ENCODE measurements at regions not wholly inside any gene's neighbourhood (a gene's known extent, or its start where the extent isn't known, plus 50 kb on each side); places are given as distances from the start of the nearest gene placed in this dataset.

GRCh38 chr5:18098691-18099090 is 464.4 kb downstream of the TAF11L14 start:
- in situ Hi-C loops (cut with HindIII; ENCODE audit: low pct_unique_long_range_greater_than_20kb, low sequenced_read_pairs) = no loop called here
- no peak for DNase-seq (ENCODE audit: low read depth in 1 of 2, low spot score in 1 of 2)
- no peak for TF ChIP-seq JUND (IDR thresholded peaks at IDR 0.05; ENCODE audit: low read depth)

GRCh38 chr5:18099261-18099660 is 465.0 kb downstream of the TAF11L14 start:
- in situ Hi-C loops (cut with HindIII; ENCODE audit: low pct_unique_long_range_greater_than_20kb, low sequenced_read_pairs) = no loop called here
- no peak for DNase-seq (ENCODE audit: low read depth in 1 of 2, low spot score in 1 of 2)
- TF ChIP-seq JUND (IDR thresholded peaks at IDR 0.05; ENCODE audit: low read depth) = no peak

DNA sequence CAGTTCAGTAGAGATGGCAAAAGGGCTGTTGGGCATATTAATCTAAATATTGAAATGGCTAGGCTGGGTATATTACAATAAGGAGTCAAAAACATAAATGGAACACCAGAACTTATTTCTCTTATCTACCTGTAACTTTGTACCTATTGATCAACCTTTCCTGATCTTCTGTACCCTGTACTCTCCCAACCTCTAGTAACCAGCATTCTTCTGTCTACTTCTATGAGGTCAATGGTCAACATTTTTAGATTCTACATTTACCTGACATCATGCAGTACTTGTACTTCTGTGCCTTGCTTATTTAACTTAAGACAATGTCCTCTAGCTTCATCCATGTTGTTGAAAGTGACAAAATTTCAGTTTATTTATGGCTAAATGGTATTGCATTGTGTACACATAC is 467.3 kb downstream of the TAF11L14 start:
- DNase-seq (ENCODE audit: low read depth in 1 of 2, low spot score in 1 of 2) = no peak
- in situ Hi-C loops (cut with HindIII; ENCODE audit: low pct_unique_long_range_greater_than_20kb, low sequenced_read_pairs) = no loop called here
- TF ChIP-seq JUND (IDR thresholded peaks at IDR 0.05; ENCODE audit: low read depth) = no peak

- no peak for TF ChIP-seq JUND (IDR thresholded peaks at IDR 0.05; ENCODE audit: low read depth)
- in situ Hi-C loops (cut with HindIII; ENCODE audit: low pct_unique_long_range_greater_than_20kb, low sequenced_read_pairs) = no loop called here
- no peak for DNase-seq (ENCODE audit: low read depth in 1 of 2, low spot score in 1 of 2)
Measured at GRCh38 chr5:18102733-18103132, 468.5 kb downstream of the TAF11L14 start.

GRCh38 chr5:18105449-18105848 is 471.2 kb downstream of the TAF11L14 start:
- TF ChIP-seq JUND (IDR thresholded peaks at IDR 0.05; ENCODE audit: low read depth) = no peak
- DNase-seq (ENCODE audit: low read depth in 1 of 2, low spot score in 1 of 2) = no peak
- in situ Hi-C loops (cut with HindIII; ENCODE audit: low pct_unique_long_range_greater_than_20kb, low sequenced_read_pairs) = no loop called here

DNA sequence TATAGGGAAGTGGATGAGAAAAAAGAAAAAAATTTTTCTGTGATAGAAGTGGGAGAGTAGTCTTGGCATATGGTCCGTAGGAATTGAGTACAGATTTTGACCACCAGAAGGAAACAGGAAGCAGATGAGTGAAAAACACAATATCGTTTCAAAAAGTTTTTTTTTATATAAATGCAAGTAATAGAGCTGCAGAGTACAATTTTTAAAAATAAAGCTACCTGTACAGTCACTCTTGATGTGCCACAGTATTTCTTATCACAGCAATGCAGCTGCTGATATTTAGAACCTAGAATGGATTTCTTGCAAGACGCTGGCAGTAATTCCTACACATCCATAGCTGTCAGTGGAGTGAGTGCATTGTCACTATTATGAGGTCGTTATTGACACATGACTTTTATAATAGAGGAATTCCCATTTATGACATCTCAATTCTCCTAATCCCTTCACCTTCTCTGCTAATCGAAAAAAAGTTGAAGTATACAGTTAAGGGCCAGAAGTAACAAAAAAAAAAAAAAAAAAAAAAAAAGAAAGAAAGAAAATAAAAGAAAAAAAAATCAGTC is 477.7 kb downstream of the TAF11L14 start:
- no peak for DNase-seq (ENCODE audit: low read depth in 1 of 2, low spot score in 1 of 2)
- no peak for TF ChIP-seq JUND (IDR thresholded peaks at IDR 0.05; ENCODE audit: low read depth)
- in situ Hi-C loops (cut with HindIII; ENCODE audit: low pct_unique_long_range_greater_than_20kb, low sequenced_read_pairs) = no loop called here

GRCh38 chr5:18113721-18114120 is 479.5 kb downstream of the TAF11L14 start:
- TF ChIP-seq JUND (IDR thresholded peaks at IDR 0.05; ENCODE audit: low read depth) = no peak
- DNase-seq (ENCODE audit: low read depth in 1 of 2, low spot score in 1 of 2) = peak in 1 of 2 experiments; percentile 57
- in situ Hi-C loops (cut with HindIII; ENCODE audit: low pct_unique_long_range_greater_than_20kb, low sequenced_read_pairs) = no loop called here

DNA sequence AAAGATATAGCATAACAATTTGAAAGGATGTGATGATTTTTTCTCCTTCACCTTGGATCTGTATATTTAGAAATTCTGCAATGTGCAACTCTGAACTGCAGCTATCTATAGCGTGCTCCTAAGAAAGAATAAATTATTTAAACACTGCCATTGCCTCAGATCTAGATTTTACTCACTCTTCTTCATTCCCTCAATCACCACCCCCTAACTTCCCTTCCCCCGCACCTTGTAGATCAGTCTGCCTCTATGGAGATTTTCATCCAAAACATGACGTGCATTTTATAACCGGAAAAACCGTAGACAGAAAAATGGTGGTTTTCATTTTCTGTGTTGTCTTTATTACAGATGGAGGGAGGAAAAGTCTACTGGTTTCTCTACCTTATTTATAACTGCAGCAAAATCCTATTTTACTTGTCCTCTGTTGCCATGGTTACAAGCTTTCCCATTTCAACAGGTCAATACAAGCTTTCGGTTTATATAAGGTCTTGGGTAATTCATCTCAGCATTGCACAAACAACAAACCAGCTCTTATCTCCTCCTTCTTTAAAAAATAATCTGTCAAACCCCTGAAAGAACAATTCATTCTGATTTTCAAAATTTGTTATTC is 480.0 kb downstream of the TAF11L14 start:
- no peak for TF ChIP-seq JUND (IDR thresholded peaks at IDR 0.05; ENCODE audit: low read depth)
- DNase-seq (ENCODE audit: low read depth in 1 of 2, low spot score in 1 of 2) = no peak

DNA sequence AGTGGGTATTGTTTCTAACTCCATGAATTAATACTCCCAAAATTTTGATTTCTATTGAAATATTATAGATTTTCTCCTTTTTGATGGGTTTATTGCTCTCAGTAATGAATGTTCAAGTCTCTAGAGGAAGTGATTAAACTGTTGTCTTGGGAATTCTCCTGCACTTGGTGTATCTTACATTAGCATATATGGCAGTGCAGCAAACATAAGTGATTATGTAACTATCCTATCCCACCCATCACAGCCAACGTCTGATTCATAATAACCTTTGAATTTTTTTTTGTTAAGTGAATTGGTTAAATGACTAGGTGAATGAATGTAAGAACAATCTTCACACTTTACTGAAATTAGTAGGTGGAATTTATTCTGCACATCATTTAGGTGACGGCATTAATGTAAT is 483.7 kb downstream of the TAF11L14 start:
- no peak for DNase-seq (ENCODE audit: low read depth in 1 of 2, low spot score in 1 of 2)
- in situ Hi-C loops (cut with HindIII; ENCODE audit: low pct_unique_long_range_greater_than_20kb, low sequenced_read_pairs) = no loop called here
- TF ChIP-seq JUND (IDR thresholded peaks at IDR 0.05; ENCODE audit: low read depth) = no peak

More for the DNA sequence above, 480.0 kb downstream of the TAF11L14 start:
- in situ Hi-C loops (cut with HindIII; ENCODE audit: low pct_unique_long_range_greater_than_20kb, low sequenced_read_pairs) = no loop called here

DNA sequence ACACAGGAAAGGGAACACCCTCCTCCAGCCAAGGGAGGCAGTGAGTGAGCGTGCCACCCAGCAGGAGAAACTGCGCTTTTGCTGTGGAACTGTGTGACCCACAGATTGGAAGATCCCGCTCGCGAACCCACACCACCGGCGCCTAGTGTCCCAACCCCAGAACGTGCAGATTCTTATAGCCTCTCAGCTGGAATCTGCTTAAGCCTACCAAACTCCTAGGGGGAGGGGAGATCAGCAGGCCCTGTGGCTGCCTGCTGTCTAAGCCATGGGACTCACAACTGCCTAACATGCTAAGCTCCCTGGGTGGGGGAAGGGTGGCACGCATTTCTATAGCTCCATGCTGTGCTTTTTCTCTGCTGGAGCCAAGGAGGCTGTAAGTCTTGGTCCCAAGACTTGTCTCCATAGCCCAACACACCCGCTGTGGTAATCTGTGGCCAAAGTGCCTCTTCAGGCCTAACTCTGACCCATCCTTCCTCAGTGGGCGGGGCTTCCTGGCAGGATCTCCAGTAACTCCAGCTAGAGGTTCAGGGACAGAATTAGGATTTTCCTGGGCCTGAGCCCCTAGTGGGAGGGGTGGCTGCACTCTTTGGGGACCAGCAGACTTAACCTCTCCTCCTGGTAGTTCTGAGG is 485.0 kb downstream of the TAF11L14 start:
- no peak for DNase-seq (ENCODE audit: low read depth in 1 of 2, low spot score in 1 of 2)
- in situ Hi-C loops (cut with HindIII; ENCODE audit: low pct_unique_long_range_greater_than_20kb, low sequenced_read_pairs) = no loop called here
- TF ChIP-seq JUND (IDR thresholded peaks at IDR 0.05; ENCODE audit: low read depth) = no peak

DNA sequence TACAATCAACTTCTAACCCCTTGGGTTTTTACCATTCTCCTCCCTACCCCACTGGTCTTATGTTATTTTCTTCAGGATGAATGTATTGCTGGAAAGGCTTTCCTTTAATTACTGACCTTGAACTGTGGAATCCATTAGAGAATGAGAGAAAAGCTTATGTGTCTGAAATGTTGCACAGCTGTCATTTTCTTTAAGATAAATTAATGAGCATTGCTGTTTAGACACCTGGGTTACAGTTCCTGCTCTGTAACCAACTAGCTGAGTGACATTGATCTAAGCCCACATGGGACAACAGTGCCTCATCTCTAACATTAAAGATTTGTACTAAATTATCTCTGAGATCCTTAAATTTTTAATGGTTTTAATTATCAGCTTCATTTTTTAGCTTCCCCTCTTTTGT is 507.0 kb downstream of the TAF11L14 start:
- in situ Hi-C loops (cut with HindIII; ENCODE audit: low pct_unique_long_range_greater_than_20kb, low sequenced_read_pairs) = no loop called here
- no peak for TF ChIP-seq JUND (IDR thresholded peaks at IDR 0.05; ENCODE audit: low read depth)
- DNase-seq (ENCODE audit: low read depth in 1 of 2, low spot score in 1 of 2) = no peak

- no peak for DNase-seq (ENCODE audit: low read depth in 1 of 2, low spot score in 1 of 2)
- in situ Hi-C loops (cut with HindIII; ENCODE audit: low pct_unique_long_range_greater_than_20kb, low sequenced_read_pairs) = no loop called here
- no peak for TF ChIP-seq JUND (IDR thresholded peaks at IDR 0.05; ENCODE audit: low read depth)
Measured at GRCh38 chr5:18142831-18143230, 508.6 kb downstream of the TAF11L14 start.

GRCh38 chr5:18152671-18153070 is 518.4 kb downstream of the TAF11L14 start:
- no peak for TF ChIP-seq JUND (IDR thresholded peaks at IDR 0.05; ENCODE audit: low read depth)
- in situ Hi-C loops (cut with HindIII; ENCODE audit: low pct_unique_long_range_greater_than_20kb, low sequenced_read_pairs) = no loop called here
- no peak for DNase-seq (ENCODE audit: low read depth in 1 of 2, low spot score in 1 of 2)

Measured in T47D (cell line).